ENCODE measurements at regions not wholly inside any gene's neighbourhood (a gene's known extent, or its start where the extent isn't known, plus 50 kb on each side); places are given as distances from the start of the nearest gene placed in this dataset.
"Not testable (repeated sequence)": the region's sequence is repeated elsewhere in the genome, so short reads cannot be mapped to it uniquely, and the experiment has no call there.

DNA sequence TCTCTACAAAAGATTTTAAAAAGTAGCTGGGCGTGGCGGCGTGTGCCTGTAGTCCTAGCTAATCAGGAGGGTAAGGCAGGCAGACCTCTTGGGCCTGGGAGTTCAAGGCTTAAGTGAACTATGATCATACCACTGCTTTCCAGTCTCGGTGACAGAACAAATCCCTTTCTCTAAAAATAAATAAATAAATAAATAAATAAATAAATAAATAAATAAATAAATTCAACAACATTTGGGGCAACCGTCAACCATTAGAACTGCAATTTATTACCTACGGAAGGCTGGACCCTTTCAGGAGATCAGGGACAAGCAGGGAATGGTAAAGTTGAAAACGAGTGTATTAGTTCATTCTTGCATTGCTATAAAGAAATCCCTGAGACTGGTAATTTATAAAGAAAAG is 136.2 kb upstream of the USP9X start:
- no peak overlapping the region for H3K4me3 Mint-ChIP-seq (ENCODE audit: unreplicated experiment)
- H3K27ac Mint-ChIP-seq (ENCODE audit: unreplicated experiment), result no peak overlapping the region
- H3K9me3 Mint-ChIP-seq (ENCODE audit: unreplicated experiment), result no peaks in the 10 kb centered on the region
- no peak for DNase-seq (ENCODE audit: low spot score)
- no peaks in the 10 kb centered on the region for H3K27me3 Mint-ChIP-seq (ENCODE audit: unreplicated experiment)
- H3K36me3 Mint-ChIP-seq (ENCODE audit: low read depth, unreplicated experiment), result no peaks in the 10 kb centered on the region
- TF ChIP-seq, protein P1, sequence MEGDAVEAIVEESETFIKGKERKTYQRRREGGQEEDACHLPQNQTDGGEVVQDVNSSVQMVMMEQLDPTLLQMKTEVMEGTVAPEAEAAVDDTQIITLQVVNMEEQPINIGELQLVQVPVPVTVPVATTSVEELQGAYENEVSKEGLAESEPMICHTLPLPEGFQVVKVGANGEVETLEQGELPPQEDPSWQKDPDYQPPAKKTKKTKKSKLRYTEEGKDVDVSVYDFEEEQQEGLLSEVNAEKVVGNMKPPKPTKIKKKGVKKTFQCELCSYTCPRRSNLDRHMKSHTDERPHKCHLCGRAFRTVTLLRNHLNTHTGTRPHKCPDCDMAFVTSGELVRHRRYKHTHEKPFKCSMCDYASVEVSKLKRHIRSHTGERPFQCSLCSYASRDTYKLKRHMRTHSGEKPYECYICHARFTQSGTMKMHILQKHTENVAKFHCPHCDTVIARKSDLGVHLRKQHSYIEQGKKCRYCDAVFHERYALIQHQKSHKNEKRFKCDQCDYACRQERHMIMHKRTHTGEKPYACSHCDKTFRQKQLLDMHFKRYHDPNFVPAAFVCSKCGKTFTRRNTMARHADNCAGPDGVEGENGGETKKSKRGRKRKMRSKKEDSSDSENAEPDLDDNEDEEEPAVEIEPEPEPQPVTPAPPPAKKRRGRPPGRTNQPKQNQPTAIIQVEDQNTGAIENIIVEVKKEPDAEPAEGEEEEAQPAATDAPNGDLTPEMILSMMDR (IDR thresholded peaks at IDR 0.05; ENCODE audit: unreplicated experiment), result no peak
- no peaks in the 10 kb centered on the region for H3K4me1 Mint-ChIP-seq (ENCODE audit: unreplicated experiment)

DNA sequence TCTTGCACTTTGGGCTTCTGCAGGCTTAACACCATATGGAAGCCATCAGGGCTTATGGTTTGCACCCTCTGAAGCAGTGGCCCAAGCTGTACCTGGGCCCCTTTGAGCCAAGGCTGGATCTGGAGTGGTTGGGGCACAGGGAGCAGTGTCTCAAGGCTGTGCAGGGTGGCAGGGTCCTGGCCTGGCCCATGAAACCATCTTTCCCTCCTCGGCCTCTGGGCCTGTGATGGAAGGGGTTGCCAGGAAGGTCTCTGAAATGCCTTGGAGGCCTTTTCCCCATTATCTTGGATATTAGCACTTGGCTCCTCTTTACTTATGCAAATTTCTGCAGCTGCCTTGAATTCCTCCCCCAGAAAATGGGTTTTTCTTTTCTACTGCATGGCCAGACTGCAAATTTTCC is 134.7 kb upstream of the USP9X start:
- Mint-ChIP-seq H3K27ac (ENCODE audit: unreplicated experiment) (no peak overlapping the region), H3K9me3 (ENCODE audit: unreplicated experiment) (no peaks in the 10 kb centered on the region), H3K27me3 (ENCODE audit: unreplicated experiment) (no peaks in the 10 kb centered on the region), H3K4me3 (ENCODE audit: unreplicated experiment) (no peak overlapping the region), H3K4me1 (ENCODE audit: unreplicated experiment) (no peaks in the 10 kb centered on the region), H3K36me3 (ENCODE audit: low read depth, unreplicated experiment) (no peaks in the 10 kb centered on the region)
- TF ChIP-seq, protein P1 (IDR thresholded peaks at IDR 0.05; ENCODE audit: unreplicated experiment), result no peak
- no peak for DNase-seq (ENCODE audit: low spot score)

DNA sequence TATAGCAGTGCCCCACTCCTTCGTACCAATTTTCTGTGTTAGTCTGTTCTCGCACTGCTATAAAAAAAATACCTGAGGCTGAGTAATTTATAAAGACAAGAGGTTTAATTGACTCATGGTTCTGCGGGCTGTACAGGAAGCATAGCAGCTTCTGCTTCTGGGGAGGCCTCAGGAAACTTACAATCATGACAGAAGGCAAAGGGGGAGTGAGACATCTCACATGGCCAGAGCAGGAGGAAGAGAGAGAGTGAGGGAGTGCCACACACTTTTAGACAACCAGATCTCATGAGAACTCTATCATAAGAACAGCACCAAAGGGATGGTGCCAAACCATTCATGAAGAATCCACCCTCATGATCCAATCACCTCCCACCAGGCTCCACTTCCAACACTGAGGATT is 133.8 kb upstream of the USP9X start:
- not testable (repeated sequence) for H3K27me3 Mint-ChIP-seq (ENCODE audit: unreplicated experiment); DNase-seq (ENCODE audit: low spot score); H3K4me3 Mint-ChIP-seq (ENCODE audit: unreplicated experiment); H3K4me1 Mint-ChIP-seq (ENCODE audit: unreplicated experiment); H3K9me3 Mint-ChIP-seq (ENCODE audit: unreplicated experiment); H3K27ac Mint-ChIP-seq (ENCODE audit: unreplicated experiment); H3K36me3 Mint-ChIP-seq (ENCODE audit: low read depth, unreplicated experiment)

DNA sequence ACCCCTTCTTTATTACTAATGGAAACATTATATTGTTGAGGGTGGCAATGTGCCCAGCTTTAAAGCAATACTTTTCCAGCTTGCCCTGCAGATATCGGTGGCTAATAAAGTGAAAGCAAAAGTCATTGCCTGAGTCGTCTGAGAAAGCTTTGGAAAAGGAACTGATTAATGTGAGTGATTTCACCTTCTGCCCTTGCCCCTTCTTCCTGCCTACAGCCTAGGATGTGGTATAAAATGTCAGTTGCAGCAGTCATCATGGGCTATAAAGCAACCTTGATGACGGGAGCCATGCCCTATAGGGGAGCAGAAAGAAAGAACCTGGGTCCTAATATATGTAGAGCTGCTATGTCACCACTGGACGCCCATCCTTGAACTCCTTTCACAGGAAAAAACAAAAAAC is 132.4 kb upstream of the USP9X start:
- Mint-ChIP-seq H3K4me3 (ENCODE audit: unreplicated experiment) (no peak overlapping the region), H3K27me3 (ENCODE audit: unreplicated experiment) (no peaks in the 10 kb centered on the region), H3K27ac (ENCODE audit: unreplicated experiment) (no peak overlapping the region), H3K9me3 (ENCODE audit: unreplicated experiment) (no peaks in the 10 kb centered on the region), H3K36me3 (ENCODE audit: low read depth, unreplicated experiment) (no peaks in the 10 kb centered on the region), H3K4me1 (ENCODE audit: unreplicated experiment) (no peaks in the 10 kb centered on the region)
- TF ChIP-seq, protein P1 (IDR thresholded peaks at IDR 0.05; ENCODE audit: unreplicated experiment), result no peak
- no peak for DNase-seq (ENCODE audit: low spot score)

DNA sequence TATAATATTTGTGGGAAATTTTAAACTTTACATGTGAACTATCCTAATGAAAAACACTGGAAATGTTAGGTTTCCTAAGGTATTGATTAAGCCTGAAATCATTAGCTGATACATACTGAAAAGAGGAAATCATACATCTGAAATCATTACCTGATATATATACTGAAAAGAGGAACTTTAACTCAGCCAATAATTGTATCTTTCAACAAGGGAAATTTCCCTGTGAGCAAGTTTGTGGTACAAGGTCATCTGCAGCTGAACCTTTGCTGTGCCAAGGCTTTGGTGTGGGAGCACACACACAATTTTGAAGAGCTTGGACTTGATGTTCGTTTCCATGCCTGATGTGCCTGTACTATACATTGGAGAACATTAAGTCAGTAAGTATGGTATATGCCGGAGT is 131.9 kb upstream of the USP9X start:
- Mint-ChIP-seq H3K27me3 (ENCODE audit: unreplicated experiment) (no peaks in the 10 kb centered on the region), H3K36me3 (ENCODE audit: low read depth, unreplicated experiment) (no peaks in the 10 kb centered on the region), H3K4me1 (ENCODE audit: unreplicated experiment) (no peaks in the 10 kb centered on the region), H3K9me3 (ENCODE audit: unreplicated experiment) (no peaks in the 10 kb centered on the region), H3K4me3 (ENCODE audit: unreplicated experiment) (no peak overlapping the region), H3K27ac (ENCODE audit: unreplicated experiment) (no peak overlapping the region)
- TF ChIP-seq, protein P1 (IDR thresholded peaks at IDR 0.05; ENCODE audit: unreplicated experiment), result no peak
- DNase-seq (ENCODE audit: low spot score), result no peak

DNA sequence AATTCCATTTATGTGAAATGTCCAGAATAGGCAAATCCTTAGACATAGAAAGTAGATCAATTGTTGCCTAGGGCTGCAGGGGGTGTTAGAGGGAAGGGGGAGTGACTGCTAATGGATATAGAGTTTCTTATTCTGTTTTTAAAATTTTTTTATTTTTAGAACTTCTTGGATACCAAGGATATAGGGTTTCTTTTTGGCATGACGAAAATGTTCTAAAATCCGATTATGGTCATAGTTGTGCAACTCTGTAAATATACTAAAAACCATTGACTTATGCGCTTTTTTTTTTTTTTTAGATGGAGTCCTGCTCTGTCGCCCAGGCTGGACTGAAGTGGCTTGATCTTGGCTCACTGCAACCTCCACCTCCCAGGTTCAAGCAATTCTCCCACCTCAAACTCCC is 125.2 kb upstream of the USP9X start:
- no peak overlapping the region for H3K27ac Mint-ChIP-seq (ENCODE audit: unreplicated experiment)
- DNase-seq (ENCODE audit: low spot score), result no peak
- TF ChIP-seq, protein P1 (IDR thresholded peaks at IDR 0.05; ENCODE audit: unreplicated experiment), result no peak
- H3K4me1 Mint-ChIP-seq (ENCODE audit: unreplicated experiment), result peaks cover 7% of the 10 kb centered on the region
- no peak overlapping the region for H3K4me3 Mint-ChIP-seq (ENCODE audit: unreplicated experiment)
- H3K9me3 Mint-ChIP-seq (ENCODE audit: unreplicated experiment), result no peaks in the 10 kb centered on the region
- H3K36me3 Mint-ChIP-seq (ENCODE audit: low read depth, unreplicated experiment), result no peaks in the 10 kb centered on the region
- H3K27me3 Mint-ChIP-seq (ENCODE audit: unreplicated experiment), result no peaks in the 10 kb centered on the region
